ENCODE measurements at regions not wholly inside any gene's neighbourhood (a gene's known extent, or its start where the extent isn't known, plus 50 kb on each side); places are given as distances from the start of the nearest gene placed in this dataset.

DNA sequence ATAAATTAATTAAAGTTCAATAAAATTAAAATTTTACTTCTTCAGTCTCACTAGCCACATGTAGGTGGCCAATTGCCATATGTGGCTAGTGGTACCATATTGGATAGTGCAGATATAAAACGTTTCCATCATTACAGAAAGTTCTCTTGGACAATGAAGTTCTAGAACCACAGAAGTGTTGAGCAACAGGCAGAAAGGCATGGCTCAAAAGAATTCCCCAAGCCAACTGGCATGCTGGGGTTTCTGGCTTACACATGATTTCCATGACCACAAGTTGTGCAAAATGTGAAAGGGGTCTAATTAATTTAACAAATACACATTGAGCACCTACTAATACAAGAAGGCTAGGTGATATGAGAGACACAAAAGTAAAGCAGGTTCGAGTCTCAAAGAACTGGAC lies 72.2 kb upstream of the CDC42BPA start:
- TF ChIP-seq, protein P1, sequence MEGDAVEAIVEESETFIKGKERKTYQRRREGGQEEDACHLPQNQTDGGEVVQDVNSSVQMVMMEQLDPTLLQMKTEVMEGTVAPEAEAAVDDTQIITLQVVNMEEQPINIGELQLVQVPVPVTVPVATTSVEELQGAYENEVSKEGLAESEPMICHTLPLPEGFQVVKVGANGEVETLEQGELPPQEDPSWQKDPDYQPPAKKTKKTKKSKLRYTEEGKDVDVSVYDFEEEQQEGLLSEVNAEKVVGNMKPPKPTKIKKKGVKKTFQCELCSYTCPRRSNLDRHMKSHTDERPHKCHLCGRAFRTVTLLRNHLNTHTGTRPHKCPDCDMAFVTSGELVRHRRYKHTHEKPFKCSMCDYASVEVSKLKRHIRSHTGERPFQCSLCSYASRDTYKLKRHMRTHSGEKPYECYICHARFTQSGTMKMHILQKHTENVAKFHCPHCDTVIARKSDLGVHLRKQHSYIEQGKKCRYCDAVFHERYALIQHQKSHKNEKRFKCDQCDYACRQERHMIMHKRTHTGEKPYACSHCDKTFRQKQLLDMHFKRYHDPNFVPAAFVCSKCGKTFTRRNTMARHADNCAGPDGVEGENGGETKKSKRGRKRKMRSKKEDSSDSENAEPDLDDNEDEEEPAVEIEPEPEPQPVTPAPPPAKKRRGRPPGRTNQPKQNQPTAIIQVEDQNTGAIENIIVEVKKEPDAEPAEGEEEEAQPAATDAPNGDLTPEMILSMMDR (IDR thresholded peaks at IDR 0.05; ENCODE audit: low read depth, low read length, missing control alignments): no peak
- in situ Hi-C loops (cut with HindIII; ENCODE audit: low pct_ligation_motif_present, low sequenced_read_pairs): no loop called here
- no peak for DNase-seq

DNA sequence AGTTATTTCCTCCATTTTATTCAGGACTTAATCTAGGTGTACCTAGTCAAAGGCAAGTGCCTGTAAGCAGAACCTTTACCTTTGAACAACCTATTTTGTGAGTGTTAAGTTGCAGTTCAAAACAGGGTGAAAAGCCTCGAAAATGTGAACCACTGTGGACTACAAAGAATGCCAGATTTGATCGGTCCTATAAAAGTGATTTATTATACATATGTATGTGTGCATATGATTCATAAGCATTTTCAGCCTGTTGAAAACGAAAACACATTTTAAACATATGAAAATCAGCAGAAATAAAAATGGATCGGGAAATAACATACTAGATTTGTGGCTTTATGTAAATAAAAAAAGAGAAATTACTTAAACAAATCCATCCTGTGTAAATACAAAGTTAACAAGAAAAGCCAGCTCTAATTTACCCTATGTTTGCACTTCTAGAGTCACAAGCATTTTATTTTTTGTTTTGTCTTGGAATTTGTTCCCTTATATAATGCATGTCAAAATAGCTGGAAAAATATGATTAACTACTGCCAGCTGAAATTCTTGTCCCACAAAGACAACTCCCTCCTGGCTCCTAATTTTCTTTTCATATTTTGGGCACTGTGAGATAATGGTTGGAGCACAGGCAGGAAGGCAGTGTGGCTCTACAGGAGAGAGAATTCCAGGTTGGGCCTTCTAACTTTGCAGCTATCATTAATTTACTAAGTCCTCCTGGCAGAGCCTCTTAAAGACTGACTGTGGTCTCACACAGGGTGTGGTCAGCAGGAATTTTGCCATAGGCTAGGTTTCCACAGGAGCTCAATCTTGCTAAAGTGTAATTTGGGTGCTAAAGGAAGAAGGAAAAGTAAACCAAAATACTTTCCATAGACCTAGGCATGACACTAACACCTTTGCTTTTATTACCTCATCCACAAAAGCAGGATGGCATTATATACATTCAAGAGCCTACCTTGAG lies 70.2 kb upstream of the CDC42BPA start:
- in situ Hi-C loops (cut with HindIII; ENCODE audit: low pct_ligation_motif_present, low sequenced_read_pairs): no loop called here
- no peaks in the 10 kb centered on the region for H3K36me3 ChIP-seq (replicated peaks)
- no peak overlapping the region for H3K4me3 ChIP-seq (ENCODE audit: low read depth, low read length)
- TF ChIP-seq, protein P1 (IDR thresholded peaks at IDR 0.05; ENCODE audit: low read depth, low read length, missing control alignments): no peak
- H3K27ac ChIP-seq: no peak overlapping the region
- no peak for DNase-seq
- no peaks in the 10 kb centered on the region for H3K27me3 ChIP-seq (replicated peaks)

More for the DNA sequence above, 72.2 kb upstream of the CDC42BPA start:
- Histone ChIP-seq H3K36me3 (replicated peaks) (no peaks in the 10 kb centered on the region), H3K27ac (no peak overlapping the region), H3K27me3 (replicated peaks) (no peaks in the 10 kb centered on the region), H3K4me3 (ENCODE audit: low read depth, low read length) (no peak overlapping the region)

DNA sequence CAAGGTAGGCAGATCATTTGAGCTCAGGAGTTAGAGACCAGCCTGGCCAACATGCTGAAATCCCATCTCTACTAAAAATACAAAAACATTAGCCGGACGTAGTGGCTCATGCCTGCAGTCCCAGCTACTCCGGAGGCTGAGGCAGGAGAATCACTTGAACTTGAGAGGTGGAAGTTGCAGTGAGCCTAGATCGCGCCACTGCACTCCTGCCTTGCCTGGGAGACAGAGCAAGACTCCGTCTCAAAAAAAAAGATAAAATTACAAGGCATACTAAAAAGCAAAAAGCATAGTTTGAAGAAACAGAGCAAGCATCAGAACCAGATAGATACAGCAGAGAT lies 61.2 kb upstream of the CDC42BPA start:
- H3K36me3 ChIP-seq (replicated peaks): no peaks in the 10 kb centered on the region
- in situ Hi-C loops (cut with HindIII; ENCODE audit: low pct_ligation_motif_present, low sequenced_read_pairs): no loop called here
- H3K4me3 ChIP-seq (ENCODE audit: low read depth, low read length): no peak overlapping the region
- TF ChIP-seq, protein P1 (IDR thresholded peaks at IDR 0.05; ENCODE audit: low read depth, low read length, missing control alignments): no peak
- DNase-seq: no peak
- no peak overlapping the region for H3K27ac ChIP-seq
- H3K27me3 ChIP-seq (replicated peaks): no peaks in the 10 kb centered on the region

GRCh38 chr1:227378871-227379554 lies 60.7 kb upstream of the CDC42BPA start:
- no peak for DNase-seq
- no peak overlapping the region for H3K27ac ChIP-seq
- H3K36me3 ChIP-seq (replicated peaks): no peaks in the 10 kb centered on the region
- no peaks in the 10 kb centered on the region for H3K27me3 ChIP-seq (replicated peaks)
- in situ Hi-C loops (cut with HindIII; ENCODE audit: low pct_ligation_motif_present, low sequenced_read_pairs): no loop called here
- no peak overlapping the region for H3K4me3 ChIP-seq (ENCODE audit: low read depth, low read length)
- TF ChIP-seq, protein P1 (IDR thresholded peaks at IDR 0.05; ENCODE audit: low read depth, low read length, missing control alignments): no peak

DNA sequence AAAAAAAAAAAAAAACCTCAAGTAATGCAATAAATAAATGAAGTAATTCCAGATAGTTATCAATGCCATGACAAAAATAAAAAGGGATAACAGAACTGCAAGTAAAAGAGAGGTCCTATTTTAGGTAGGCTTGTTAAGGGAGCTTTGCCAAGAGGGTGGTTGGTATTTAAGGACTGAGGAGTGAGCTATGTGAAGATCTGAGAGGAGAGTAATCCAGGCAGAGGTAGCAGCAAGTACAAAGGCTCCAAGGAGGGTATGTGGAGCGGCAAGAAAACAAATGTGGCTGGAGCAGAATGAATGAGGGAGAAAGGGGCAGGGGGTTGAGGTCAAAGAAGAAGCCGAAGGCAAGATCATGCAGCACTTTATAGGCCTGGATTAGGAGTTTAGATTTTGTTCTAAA lies 59.9 kb upstream of the CDC42BPA start:
- in situ Hi-C loops (cut with HindIII; ENCODE audit: low pct_ligation_motif_present, low sequenced_read_pairs): no loop called here
- Histone ChIP-seq H3K4me3 (ENCODE audit: low read depth, low read length) (no peak overlapping the region), H3K36me3 (replicated peaks) (no peaks in the 10 kb centered on the region), H3K27ac (no peak overlapping the region), H3K27me3 (replicated peaks) (no peaks in the 10 kb centered on the region)
- DNase-seq: no peak
- TF ChIP-seq, protein P1 (IDR thresholded peaks at IDR 0.05; ENCODE audit: low read depth, low read length, missing control alignments): no peak

Data from brain microvascular endothelial cell (primary cell).